ENCODE measurements at regions not wholly inside any gene's neighbourhood (a gene's known extent, or its start where the extent isn't known, plus 50 kb on each side); places are given as distances from the start of the nearest gene placed in this dataset.

GRCh38 chr1:5430911-5431697, 561.1 kb downstream of the NPHP4 start:
- no peak for TF ChIP-seq CTCF (IDR thresholded peaks at IDR 0.05)
- TF ChIP-seq POLR2A (IDR thresholded peaks at IDR 0.05), result no peak
